ENCODE measurements at regions not wholly inside any gene's neighbourhood (a gene's known extent, or its start where the extent isn't known, plus 50 kb on each side); places are given as distances from the start of the nearest gene placed in this dataset.
A peak's percentile ranks its signal among the peaks of the same experiment; 100 is the strongest.

GRCh38 chr3:187985647-187986046 lies 168.3 kb upstream of the LPP start:
- Histone ChIP-seq H3K4me1 (ENCODE audit: low read depth) (no peaks in the 10 kb centered on the region), H3K9me3 (no peaks in the 10 kb centered on the region), H3K4me3 (no peak overlapping the region), H3K36me3 (ENCODE audit: low read depth) (no peaks in the 10 kb centered on the region)
- DNase-seq (no peak), ATAC-seq (no peak)
- intact Hi-C loops (cut with DNase I, micrococcal nuclease), result no loop called here
- TF ChIP-seq, protein P1, sequence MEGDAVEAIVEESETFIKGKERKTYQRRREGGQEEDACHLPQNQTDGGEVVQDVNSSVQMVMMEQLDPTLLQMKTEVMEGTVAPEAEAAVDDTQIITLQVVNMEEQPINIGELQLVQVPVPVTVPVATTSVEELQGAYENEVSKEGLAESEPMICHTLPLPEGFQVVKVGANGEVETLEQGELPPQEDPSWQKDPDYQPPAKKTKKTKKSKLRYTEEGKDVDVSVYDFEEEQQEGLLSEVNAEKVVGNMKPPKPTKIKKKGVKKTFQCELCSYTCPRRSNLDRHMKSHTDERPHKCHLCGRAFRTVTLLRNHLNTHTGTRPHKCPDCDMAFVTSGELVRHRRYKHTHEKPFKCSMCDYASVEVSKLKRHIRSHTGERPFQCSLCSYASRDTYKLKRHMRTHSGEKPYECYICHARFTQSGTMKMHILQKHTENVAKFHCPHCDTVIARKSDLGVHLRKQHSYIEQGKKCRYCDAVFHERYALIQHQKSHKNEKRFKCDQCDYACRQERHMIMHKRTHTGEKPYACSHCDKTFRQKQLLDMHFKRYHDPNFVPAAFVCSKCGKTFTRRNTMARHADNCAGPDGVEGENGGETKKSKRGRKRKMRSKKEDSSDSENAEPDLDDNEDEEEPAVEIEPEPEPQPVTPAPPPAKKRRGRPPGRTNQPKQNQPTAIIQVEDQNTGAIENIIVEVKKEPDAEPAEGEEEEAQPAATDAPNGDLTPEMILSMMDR (IDR thresholded peaks at IDR 0.05), result no peak

DNA sequence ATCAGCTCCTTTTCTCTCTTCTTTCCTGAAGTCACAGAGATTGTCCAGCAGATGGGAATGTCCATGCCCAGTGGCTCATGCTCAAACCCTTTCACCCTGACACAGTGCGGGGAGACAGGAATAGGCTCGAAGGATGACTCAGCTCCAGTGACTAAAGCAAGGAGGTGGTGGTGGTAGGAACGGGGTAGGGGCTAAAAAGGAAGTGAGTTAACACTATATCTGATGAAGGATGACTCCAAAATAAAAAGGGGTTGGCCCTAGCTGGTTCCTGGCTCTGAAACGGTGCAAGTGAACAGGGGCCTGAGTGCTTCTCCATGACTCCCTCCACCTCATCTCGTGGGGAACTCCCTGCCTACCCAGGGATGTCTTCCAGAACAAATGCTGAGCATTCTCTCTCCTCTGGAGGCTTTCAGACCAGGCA lies 167.4 kb upstream of the LPP start:
- intact Hi-C loops (cut with DNase I, micrococcal nuclease), result no loop called here
- peak; percentile 64 for ATAC-seq

DNA sequence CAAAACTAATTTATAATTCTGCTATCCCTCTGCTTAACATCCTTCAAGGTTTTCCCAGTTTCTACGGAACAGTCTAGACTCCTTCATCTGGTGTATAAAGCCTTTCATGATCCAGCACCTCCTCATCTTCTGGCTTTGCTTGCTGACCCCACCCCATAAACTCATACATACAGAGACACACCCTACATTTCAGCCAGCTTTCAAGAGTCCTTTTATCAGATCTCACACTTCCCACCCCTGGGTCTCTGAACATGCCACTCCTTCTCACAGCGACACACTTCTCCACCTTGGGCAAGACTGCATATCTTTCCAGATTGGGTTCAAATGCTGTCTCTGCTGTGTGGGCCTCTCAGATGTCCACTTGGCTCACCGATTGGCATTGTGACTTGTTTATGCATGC lies 166.8 kb upstream of the LPP start:
- TF ChIP-seq, protein P1 (IDR thresholded peaks at IDR 0.05), result no peak
- no peaks in the 10 kb centered on the region for H3K9me3 ChIP-seq
- no peaks in the 10 kb centered on the region for H3K4me1 ChIP-seq (ENCODE audit: low read depth)
- no peaks in the 10 kb centered on the region for H3K36me3 ChIP-seq (ENCODE audit: low read depth)
- DNase-seq (no peak), ATAC-seq (no peak)
- intact Hi-C loops (cut with DNase I, micrococcal nuclease), result no loop called here
- H3K4me3 ChIP-seq, result no peak overlapping the region

More for the DNA sequence above, 167.4 kb upstream of the LPP start:
- no peak for DNase-seq
- TF ChIP-seq, protein P1 (IDR thresholded peaks at IDR 0.05), result no peak
- H3K36me3 ChIP-seq (ENCODE audit: low read depth), result no peaks in the 10 kb centered on the region
- no peak overlapping the region for H3K4me3 ChIP-seq
- no peaks in the 10 kb centered on the region for H3K4me1 ChIP-seq (ENCODE audit: low read depth)
- H3K9me3 ChIP-seq, result no peaks in the 10 kb centered on the region

GRCh38 chr3:187987924-187988323 lies 166.0 kb upstream of the LPP start:
- intact Hi-C loops (cut with DNase I, micrococcal nuclease), result no loop called here

GRCh38 chr3:187989575-187990153 lies 164.3 kb upstream of the LPP start:
- Histone ChIP-seq H3K36me3 (ENCODE audit: low read depth) (no peaks in the 10 kb centered on the region), H3K9me3 (no peaks in the 10 kb centered on the region), H3K4me3 (no peak overlapping the region), H3K4me1 (ENCODE audit: low read depth) (no peaks in the 10 kb centered on the region)
- intact Hi-C loops (cut with DNase I, micrococcal nuclease), result no loop called here
- DNase-seq (no peak), ATAC-seq (no peak)
- TF ChIP-seq, protein P1 (IDR thresholded peaks at IDR 0.05), result no peak

More at GRCh38 chr3:187987924-187988323, 166.0 kb upstream of the LPP start:
- Histone ChIP-seq H3K4me3 (no peak overlapping the region), H3K9me3 (no peaks in the 10 kb centered on the region), H3K36me3 (ENCODE audit: low read depth) (no peaks in the 10 kb centered on the region), H3K4me1 (ENCODE audit: low read depth) (no peaks in the 10 kb centered on the region)
- ATAC-seq, result peak; percentile 29
- no peak for DNase-seq
- TF ChIP-seq, protein P1 (IDR thresholded peaks at IDR 0.05), result no peak

DNA sequence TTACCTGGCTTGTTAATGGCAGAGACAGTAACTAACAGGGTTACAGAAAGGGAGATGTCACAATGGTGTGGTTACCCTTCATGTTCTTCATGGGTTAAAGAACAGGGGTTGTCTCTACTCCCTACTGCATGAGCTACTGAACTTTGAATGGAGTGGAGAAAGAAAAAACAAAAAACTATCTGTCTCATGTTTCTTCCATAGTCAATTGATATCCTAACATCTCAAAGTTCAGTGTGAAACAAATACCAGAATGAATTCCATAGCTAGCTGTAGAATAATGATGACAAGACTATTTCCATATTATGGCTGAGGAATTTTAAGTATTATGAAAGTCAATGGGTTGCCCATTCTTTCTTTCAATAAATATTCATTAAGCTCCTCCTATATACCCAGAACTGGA lies 161.3 kb upstream of the LPP start:
- Histone ChIP-seq H3K9me3 (no peaks in the 10 kb centered on the region), H3K4me3 (no peak overlapping the region), H3K4me1 (ENCODE audit: low read depth) (no peaks in the 10 kb centered on the region), H3K36me3 (ENCODE audit: low read depth) (no peaks in the 10 kb centered on the region)
- DNase-seq, result no peak
- TF ChIP-seq, protein P1 (IDR thresholded peaks at IDR 0.05), result no peak
- no peak for ATAC-seq
- intact Hi-C loops (cut with DNase I, micrococcal nuclease), result no loop called here
